ENCODE measurements at regions not wholly inside any gene's neighbourhood (a gene's known extent, or its start where the extent isn't known, plus 50 kb on each side); places are given as distances from the start of the nearest gene placed in this dataset.

- H3K4me3 ChIP-seq (ENCODE audit: low read depth, low read length): no peak overlapping the region
These were observed 322.5 kb upstream of the POM121L12 start for GRCh38 chr7:52712938-52713337.

GRCh38 chr7:52711951-52712350, 323.5 kb upstream of the POM121L12 start:
- no peak overlapping the region for H3K4me3 ChIP-seq (ENCODE audit: low read depth, low read length)

GRCh38 chr7:52708846-52709245, 326.6 kb upstream of the POM121L12 start:
- no peak overlapping the region for H3K4me3 ChIP-seq (ENCODE audit: low read depth, low read length)

- no peak overlapping the region for H3K4me3 ChIP-seq (ENCODE audit: low read depth, low read length)
These were observed 329.7 kb upstream of the POM121L12 start for GRCh38 chr7:52705768-52706167.

- H3K4me3 ChIP-seq (ENCODE audit: low read depth, low read length): no peak overlapping the region
These were observed 335.1 kb upstream of the POM121L12 start for GRCh38 chr7:52700349-52700748.

- H3K4me3 ChIP-seq (ENCODE audit: low read depth, low read length): no peak overlapping the region
These were observed 339.3 kb upstream of the POM121L12 start for GRCh38 chr7:52695973-52696595.

- no peak overlapping the region for H3K4me3 ChIP-seq (ENCODE audit: low read depth, low read length)
These were observed 344.2 kb upstream of the POM121L12 start for GRCh38 chr7:52691257-52691656.

GRCh38 chr7:52689912-52690311, 345.5 kb upstream of the POM121L12 start:
- no peak overlapping the region for H3K4me3 ChIP-seq (ENCODE audit: low read depth, low read length)

GRCh38 chr7:52685333-52685732, 350.1 kb upstream of the POM121L12 start:
- H3K4me3 ChIP-seq (ENCODE audit: low read depth, low read length): no peak overlapping the region

GRCh38 chr7:52684388-52684787, 351.0 kb upstream of the POM121L12 start:
- no peak overlapping the region for H3K4me3 ChIP-seq (ENCODE audit: low read depth, low read length)

- no peak overlapping the region for H3K4me3 ChIP-seq (ENCODE audit: low read depth, low read length)
These were observed 352.4 kb upstream of the POM121L12 start for GRCh38 chr7:52682993-52683392.

GRCh38 chr7:52670608-52671225, 364.7 kb upstream of the POM121L12 start:
- no peak overlapping the region for H3K4me3 ChIP-seq (ENCODE audit: low read depth, low read length)

- H3K4me3 ChIP-seq (ENCODE audit: low read depth, low read length): no peak overlapping the region
These were observed 366.4 kb upstream of the POM121L12 start for GRCh38 chr7:52669031-52669430.

GRCh38 chr7:52668435-52668834, 367.0 kb upstream of the POM121L12 start:
- no peak overlapping the region for H3K4me3 ChIP-seq (ENCODE audit: low read depth, low read length)

- H3K4me3 ChIP-seq (ENCODE audit: low read depth, low read length): no peak overlapping the region
These were observed 376.3 kb upstream of the POM121L12 start for GRCh38 chr7:52659178-52659577.

GRCh38 chr7:52656098-52656497, 379.3 kb upstream of the POM121L12 start:
- no peak overlapping the region for H3K4me3 ChIP-seq (ENCODE audit: low read depth, low read length)

GRCh38 chr7:52652621-52653020, 382.8 kb upstream of the POM121L12 start:
- H3K4me3 ChIP-seq (ENCODE audit: low read depth, low read length): no peak overlapping the region

GRCh38 chr7:52648872-52649271, 386.6 kb upstream of the POM121L12 start:
- H3K4me3 ChIP-seq (ENCODE audit: low read depth, low read length): no peak overlapping the region

- no peak overlapping the region for H3K4me3 ChIP-seq (ENCODE audit: low read depth, low read length)
These were observed 388.4 kb upstream of the POM121L12 start for GRCh38 chr7:52647046-52647445.

GRCh38 chr7:52639981-52640380, 395.5 kb upstream of the POM121L12 start:
- no peak overlapping the region for H3K4me3 ChIP-seq (ENCODE audit: low read depth, low read length)

GRCh38 chr7:52639126-52639525, 396.3 kb upstream of the POM121L12 start:
- H3K4me3 ChIP-seq (ENCODE audit: low read depth, low read length): no peak overlapping the region

GRCh38 chr7:52635021-52635420, 400.4 kb upstream of the POM121L12 start:
- no peak overlapping the region for H3K4me3 ChIP-seq (ENCODE audit: low read depth, low read length)

GRCh38 chr7:52620849-52621248, 414.6 kb upstream of the POM121L12 start:
- no peak overlapping the region for H3K4me3 ChIP-seq (ENCODE audit: low read depth, low read length)

Data from iPS-11a (cell line).